ENCODE measurements at regions not wholly inside any gene's neighbourhood (a gene's known extent, or its start where the extent isn't known, plus 50 kb on each side); places are given as distances from the start of the nearest gene placed in this dataset.
"Not testable (repeated sequence)": the region's sequence is repeated elsewhere in the genome, so short reads cannot be mapped to it uniquely, and the experiment has no call there.

- TF ChIP-seq POLR2A (IDR thresholded peaks at IDR 0.05), result no peak
- TF ChIP-seq CTCF (IDR thresholded peaks at IDR 0.05 in 4 of 5, conservative IDR thresholded peaks at IDR 0.05 in 1 of 5), result no peak
- intact Hi-C loops (cut with DNase I; ENCODE audit: low total_unique reads), result no loop called here
- no peak overlapping the region for H3K4me3 ChIP-seq
Observed at GRCh38 chr15:36026627-36027283, 480.8 kb upstream of the DPH6 start.

GRCh38 chr15:36029606-36030210, 483.7 kb upstream of the DPH6 start:
- DNase-seq, result no peak
- in situ Hi-C loops (cut with MboI; ENCODE audit: low sequenced_read_pairs in 4 of 4), result no loop called here
- Histone ChIP-seq H3K9me3 (no peaks in the 10 kb centered on the region), H3K27me3 (no peaks in the 10 kb centered on the region), H3K4me1 (no peaks in the 10 kb centered on the region), H3K27ac (no peak overlapping the region), H3K4me3 (no peak overlapping the region), H3K36me3 (no peaks in the 10 kb centered on the region)
- ATAC-seq, result no peak
- TF ChIP-seq CTCF (IDR thresholded peaks at IDR 0.05 in 4 of 5, conservative IDR thresholded peaks at IDR 0.05 in 1 of 5) (no peak), POLR2A (IDR thresholded peaks at IDR 0.05) (no peak)
- intact Hi-C loops (cut with DNase I; ENCODE audit: low total_unique reads), result no loop called here

More at GRCh38 chr15:36026627-36027283, 480.8 kb upstream of the DPH6 start:
- no peaks in the 10 kb centered on the region for H3K27me3 ChIP-seq
- H3K36me3 ChIP-seq, result no peaks in the 10 kb centered on the region
- no peak for ATAC-seq
- H3K9me3 ChIP-seq, result no peaks in the 10 kb centered on the region
- in situ Hi-C loops (cut with MboI; ENCODE audit: low sequenced_read_pairs in 4 of 4), result no loop called here
- H3K4me1 ChIP-seq, result no peaks in the 10 kb centered on the region
- no peak overlapping the region for H3K27ac ChIP-seq
- no peak for DNase-seq

GRCh38 chr15:36039996-36040572, 494.1 kb upstream of the DPH6 start:
- DNase-seq, result no peak
- Histone ChIP-seq H3K4me1 (no peaks in the 10 kb centered on the region), H3K27me3 (no peaks in the 10 kb centered on the region), H3K9me3 (no peaks in the 10 kb centered on the region), H3K36me3 (no peaks in the 10 kb centered on the region), H3K4me3 (no peak overlapping the region), H3K27ac (no peak overlapping the region)
- in situ Hi-C loops (cut with MboI; ENCODE audit: low sequenced_read_pairs in 4 of 4) (no loop called here), intact Hi-C loops (cut with DNase I; ENCODE audit: low total_unique reads) (no loop called here)
- TF ChIP-seq POLR2A (IDR thresholded peaks at IDR 0.05) (no peak), CTCF (IDR thresholded peaks at IDR 0.05 in 4 of 5, conservative IDR thresholded peaks at IDR 0.05 in 1 of 5) (no peak)
- no peak for ATAC-seq

- ATAC-seq; DNase-seq; H3K4me3 ChIP-seq; in situ Hi-C loops (cut with MboI; ENCODE audit: low sequenced_read_pairs in 4 of 4); H3K9me3 ChIP-seq; H3K27ac ChIP-seq; H3K36me3 ChIP-seq; intact Hi-C loops (cut with DNase I; ENCODE audit: low total_unique reads); H3K4me1 ChIP-seq; H3K27me3 ChIP-seq: not testable (repeated sequence)
Observed at GRCh38 chr15:36047018-36047716, 501.2 kb upstream of the DPH6 start.

- no peak for TF ChIP-seq POLR2A (IDR thresholded peaks at IDR 0.05)
- TF ChIP-seq CTCF (IDR thresholded peaks at IDR 0.05 in 4 of 5, conservative IDR thresholded peaks at IDR 0.05 in 1 of 5), result no peak
- H3K4me3 ChIP-seq, result no peak overlapping the region
- no peaks in the 10 kb centered on the region for H3K9me3 ChIP-seq
- H3K36me3 ChIP-seq, result no peaks in the 10 kb centered on the region
- no peaks in the 10 kb centered on the region for H3K27me3 ChIP-seq
- H3K4me1 ChIP-seq, result no peaks in the 10 kb centered on the region
- ATAC-seq (no peak), DNase-seq (no peak)
- in situ Hi-C loops (cut with MboI; ENCODE audit: low sequenced_read_pairs in 4 of 4) (no loop called here), intact Hi-C loops (cut with DNase I; ENCODE audit: low total_unique reads) (no loop called here)
- no peak overlapping the region for H3K27ac ChIP-seq
Observed at GRCh38 chr15:36050899-36051298, 504.9 kb upstream of the DPH6 start.

- in situ Hi-C loops (cut with MboI; ENCODE audit: low sequenced_read_pairs in 4 of 4); H3K4me1 ChIP-seq; H3K9me3 ChIP-seq; H3K27ac ChIP-seq; intact Hi-C loops (cut with DNase I; ENCODE audit: low total_unique reads); ATAC-seq; H3K4me3 ChIP-seq; H3K36me3 ChIP-seq; DNase-seq; H3K27me3 ChIP-seq: not testable (repeated sequence)
Observed at GRCh38 chr15:36052641-36053040, 506.7 kb upstream of the DPH6 start.
